ENCODE measurements at regions not wholly inside any gene's neighbourhood (a gene's known extent, or its start where the extent isn't known, plus 50 kb on each side); places are given as distances from the start of the nearest gene placed in this dataset.

- Histone ChIP-seq H3K4me3 (no peak overlapping the region), H3K36me3 (no peaks in the 10 kb centered on the region), H3K4me1 (no peaks in the 10 kb centered on the region), H3K9me3 (replicated peaks) (no peaks in the 10 kb centered on the region), H3K27ac (replicated peaks) (no peak overlapping the region), H3K27me3 (ENCODE audit: low read depth) (no peaks in the 10 kb centered on the region)
- TF ChIP-seq CTCF (IDR thresholded peaks at IDR 0.05; ENCODE audit: borderline replicate concordance) = no peak
- intact Hi-C loops (cut with micrococcal nuclease) = no loop called here
- DNase-seq = no peak
Observed at GRCh38 chr6:71577766-71578165, 289.2 kb downstream of the OGFRL1 start.

- no peaks in the 10 kb centered on the region for H3K27me3 ChIP-seq (ENCODE audit: low read depth)
- H3K4me1 ChIP-seq = no peaks in the 10 kb centered on the region
- intact Hi-C loops (cut with micrococcal nuclease) = no loop called here
- no peaks in the 10 kb centered on the region for H3K9me3 ChIP-seq (replicated peaks)
- TF ChIP-seq CTCF (IDR thresholded peaks at IDR 0.05; ENCODE audit: borderline replicate concordance) = no peak
- no peak overlapping the region for H3K4me3 ChIP-seq
- no peak overlapping the region for H3K27ac ChIP-seq (replicated peaks)
- no peak for DNase-seq
- H3K36me3 ChIP-seq = no peaks in the 10 kb centered on the region
Observed at GRCh38 chr6:71579902-71580301, 291.3 kb downstream of the OGFRL1 start.

- intact Hi-C loops (cut with micrococcal nuclease) = no loop called here
- no peak for TF ChIP-seq CTCF (IDR thresholded peaks at IDR 0.05; ENCODE audit: borderline replicate concordance)
- Histone ChIP-seq H3K4me1 (no peaks in the 10 kb centered on the region), H3K9me3 (replicated peaks) (no peaks in the 10 kb centered on the region), H3K27ac (replicated peaks) (no peak overlapping the region), H3K36me3 (no peaks in the 10 kb centered on the region), H3K27me3 (ENCODE audit: low read depth) (peaks cover 7% of the 10 kb centered on the region), H3K4me3 (no peak overlapping the region)
- no peak for DNase-seq
Observed at GRCh38 chr6:71582820-71583219, 294.2 kb downstream of the OGFRL1 start.

- peaks cover 23% of the 10 kb centered on the region for H3K27me3 ChIP-seq (ENCODE audit: low read depth)
- H3K27ac ChIP-seq (replicated peaks) = no peak overlapping the region
- no peaks in the 10 kb centered on the region for H3K4me1 ChIP-seq
- H3K9me3 ChIP-seq (replicated peaks) = no peaks in the 10 kb centered on the region
- H3K36me3 ChIP-seq = no peaks in the 10 kb centered on the region
- TF ChIP-seq CTCF (IDR thresholded peaks at IDR 0.05; ENCODE audit: borderline replicate concordance) = no peak
- DNase-seq = no peak
- no peak overlapping the region for H3K4me3 ChIP-seq
- intact Hi-C loops (cut with micrococcal nuclease) = no loop called here
Observed at GRCh38 chr6:71584712-71585436, 296.3 kb downstream of the OGFRL1 start.

- DNase-seq = no peak
- no peaks in the 10 kb centered on the region for H3K4me1 ChIP-seq
- H3K4me3 ChIP-seq = no peak overlapping the region
- no peak for TF ChIP-seq CTCF (IDR thresholded peaks at IDR 0.05; ENCODE audit: borderline replicate concordance)
- H3K27me3 ChIP-seq (ENCODE audit: low read depth) = peaks cover 23% of the 10 kb centered on the region
- H3K9me3 ChIP-seq (replicated peaks) = no peaks in the 10 kb centered on the region
- no peaks in the 10 kb centered on the region for H3K36me3 ChIP-seq
- H3K27ac ChIP-seq (replicated peaks) = no peak overlapping the region
- intact Hi-C loops (cut with micrococcal nuclease) = no loop called here
Observed at GRCh38 chr6:71585472-71585871, 296.9 kb downstream of the OGFRL1 start.
